Mesenchymal stem cell (in vitro differentiated cells and primary cell): ENCODE measurements at regions not wholly inside any gene's neighbourhood (a gene's known extent, or its start where the extent isn't known, plus 50 kb on each side); places are given as distances from the start of the nearest gene placed in this dataset.

ENCODE experiments used
- DNase-seq: peaks from one replicate; pipeline ENCODE4 v3.0.0-alpha.2; 2013
- H2AFZ ChIP-seq: one replicate; pipeline ENCODE4 v1.6.1; 2013; ENCODE audit warnings: low read depth, mild to moderate bottlenecking, control low read depth, inconsistent platforms, low read length, moderate library complexity
- H2AK5ac ChIP-seq: 2 replicates; pipeline ENCODE4 v1.6.1; 2013; ENCODE audit warnings: low read length, moderate library complexity, mild to moderate bottlenecking, inconsistent platforms; ENCODE audit not compliant: severe bottlenecking
- H2BK120ac ChIP-seq: one replicate; pipeline ENCODE4 v1.6.1; 2013; ENCODE audit warnings: low read depth, mild to moderate bottlenecking, inconsistent platforms, low read length, moderate library complexity
- H2BK12ac ChIP-seq, 2 experiments: one replicate each; pipeline ENCODE4 v1.6.1; 2013; ENCODE audit warnings: inconsistent platforms in 2 of 2, low read length in 2 of 2, mild to moderate bottlenecking in 2 of 2, moderate library complexity in 2 of 2, control low read depth in 1 of 2
- H2BK15ac ChIP-seq: one replicate; pipeline ENCODE4 v1.6.1; 2013; ENCODE audit warnings: mild to moderate bottlenecking, low read depth, inconsistent platforms; ENCODE audit not compliant: poor library complexity, severe bottlenecking
- H2BK5ac ChIP-seq: 2 replicates; pipeline ENCODE4 v1.6.1; 2013; ENCODE audit warnings: low read depth, mild to moderate bottlenecking, low read length, control low read depth, inconsistent platforms; ENCODE audit not compliant: poor library complexity, severe bottlenecking
- H3K14ac ChIP-seq, 2 experiments: one replicate each; pipeline ENCODE4 v1.6.1; 2013; ENCODE audit warnings: inconsistent platforms in 2 of 2, low read length in 2 of 2, control low read depth in 1 of 2, mild to moderate bottlenecking in 1 of 2, moderate library complexity in 1 of 2
- H3K18ac ChIP-seq, 2 experiments: one replicate each; pipeline ENCODE4 v1.6.1; 2013; ENCODE audit warnings: inconsistent platforms in 2 of 2, low read length in 2 of 2, control low read depth in 1 of 2, low read depth in 1 of 2, mild to moderate bottlenecking in 1 of 2
- H3K23ac ChIP-seq, 2 experiments: one replicate each; pipeline ENCODE4 v1.6.1; 2013; ENCODE audit warnings: inconsistent platforms in 2 of 2, low read length in 2 of 2, mild to moderate bottlenecking in 2 of 2, moderate library complexity in 2 of 2, control low read depth in 1 of 2
- H3K27ac ChIP-seq: 2 replicates; pipeline ENCODE4 v1.5.1; 2013; ENCODE audit warnings: mild to moderate bottlenecking, moderate library complexity, low read length, control low read depth, inconsistent platforms; ENCODE audit not compliant: poor library complexity, severe bottlenecking
- H3K27me3 ChIP-seq, 2 experiments: 2 replicates each; pipeline versions ENCODE4 v1.6.1 to v1.7.0; 2013; ENCODE audit warnings: low read length in 2 of 2, mild to moderate bottlenecking in 2 of 2, moderate library complexity in 2 of 2, control low read depth in 1 of 2, inconsistent platforms in 1 of 2; ENCODE audit not compliant: control insufficient read depth in 1 of 2, insufficient read depth in 1 of 2
- H3K36me3 ChIP-seq, 2 experiments: 2 replicates each; pipeline versions ENCODE4 v1.6.1 to v1.7.0; 2013; ENCODE audit warnings: low read length in 2 of 2, control low read depth in 1 of 2, inconsistent platforms in 1 of 2, low read depth in 1 of 2, mild to moderate bottlenecking in 1 of 2; ENCODE audit not compliant: insufficient read depth in 2 of 2, control insufficient read depth in 1 of 2
- H3K4ac ChIP-seq, 2 experiments: one replicate each; pipeline ENCODE4 v1.6.1; 2013; ENCODE audit warnings: inconsistent platforms in 2 of 2, low read length in 2 of 2, mild to moderate bottlenecking in 2 of 2, moderate library complexity in 2 of 2, control low read depth in 1 of 2, low read depth in 1 of 2
- H3K4me1 ChIP-seq: 2 replicates; pipeline ENCODE4 v1.6.1; 2013; ENCODE audit warnings: low read depth, low read length, control low read depth; ENCODE audit not compliant: control insufficient read depth, insufficient read depth
- H3K4me2 ChIP-seq: 2 replicates; pipeline ENCODE4 v1.6.1; 2013; ENCODE audit warnings: low read length, mild to moderate bottlenecking, inconsistent platforms; ENCODE audit not compliant: poor library complexity, severe bottlenecking
- H3K4me3 ChIP-seq, 2 experiments: 2 replicates each; pipeline versions ENCODE4 v1.5.1 to v1.7.0; 2013; ENCODE audit warnings: low read length in 2 of 2, mild to moderate bottlenecking in 2 of 2, control low read depth in 1 of 2, low read depth in 1 of 2; ENCODE audit not compliant: insufficient read depth in 1 of 2
- H3K79me1 ChIP-seq: replicated peaks from 2 replicates; pipeline ENCODE4 v1.6.1; 2013; ENCODE audit warnings: mild to moderate bottlenecking, control low read depth, low read length, inconsistent platforms; ENCODE audit not compliant: poor library complexity, severe bottlenecking
- H3K9ac ChIP-seq: 2 replicates; pipeline ENCODE4 v1.7.0; 2013; ENCODE audit warnings: mild to moderate bottlenecking, low read length, moderate library complexity
- H3K9me3 ChIP-seq: 2 replicates; pipeline ENCODE4 v1.7.0; 2013; ENCODE audit warnings: mild to moderate bottlenecking, low read length; ENCODE audit not compliant: control insufficient read depth
- H4K8ac ChIP-seq: one replicate; pipeline ENCODE4 v1.6.1; 2013; ENCODE audit warnings: inconsistent platforms, mild to moderate bottlenecking, low read length, moderate library complexity
- H4K91ac ChIP-seq: one replicate; pipeline ENCODE4 v1.6.1; 2013; ENCODE audit warnings: mild to moderate bottlenecking, low read length, inconsistent platforms
- WGBS: methylation state at CpG from one replicate; pipeline ENCODE4 v1.1.7; 2013; ENCODE audit warnings: mixed read lengths; 5-methylcytosine and 5-hydroxymethylcytosine counted together

- Histone ChIP-seq H3K4ac (no peak overlapping the region), H4K8ac (no peak overlapping the region), H2AFZ (no peak overlapping the region), H3K23ac (no peak overlapping the region), H2BK15ac (no peak overlapping the region), H3K18ac (no peak overlapping the region), H3K36me3 (no peaks in the 10 kb centered on the region), H3K27me3 (no peaks in the 10 kb centered on the region), H4K91ac (no peak overlapping the region), H2AK5ac (no peak overlapping the region), H3K9ac (no peak overlapping the region), H3K27ac (no peak overlapping the region), H3K4me3 (no peak overlapping the region), H2BK5ac (no peak overlapping the region), H3K14ac (no peak overlapping the region), H2BK12ac (no peak overlapping the region), H3K4me2 (no peak overlapping the region), H3K79me1 (no peaks in the 10 kb centered on the region), H3K9me3 (no peaks in the 10 kb centered on the region), H3K4me1 (peaks cover 2% of the 10 kb centered on the region), H2BK120ac (no peak overlapping the region)
- DNase-seq: no peak
- WGBS: 89% methylated on average over 3 of the region's 3 CpGs
These were observed 322.9 kb upstream of the RPS23 start for GRCh38 chr5:82601077-82601476.

- Histone ChIP-seq H3K23ac (no peak overlapping the region), H3K36me3 (no peaks in the 10 kb centered on the region), H2AK5ac (no peak overlapping the region), H2BK120ac (no peak overlapping the region), H2BK5ac (no peak overlapping the region), H3K18ac (no peak overlapping the region), H3K27ac (no peak overlapping the region), H2BK12ac (no peak overlapping the region), H3K4me3 (no peak overlapping the region), H2AFZ (no peak overlapping the region), H4K8ac (no peak overlapping the region), H3K4me2 (no peak overlapping the region), H3K79me1 (no peaks in the 10 kb centered on the region), H3K9ac (no peak overlapping the region), H3K27me3 (no peaks in the 10 kb centered on the region), H3K4me1 (no peaks in the 10 kb centered on the region), H2BK15ac (no peak overlapping the region), H4K91ac (no peak overlapping the region), H3K9me3 (no peaks in the 10 kb centered on the region), H3K14ac (no peak overlapping the region), H3K4ac (no peak overlapping the region)
- DNase-seq: no peak
- 50% methylated on average over 1 of the region's 1 CpG for WGBS
These were observed 321.5 kb upstream of the RPS23 start for GRCh38 chr5:82599692-82600091.

- H2BK120ac ChIP-seq: no peak overlapping the region
- H3K27me3 ChIP-seq: no peaks in the 10 kb centered on the region
- no peak overlapping the region for H4K8ac ChIP-seq
- H3K9me3 ChIP-seq: no peaks in the 10 kb centered on the region
- H3K14ac ChIP-seq: no peak overlapping the region
- H3K18ac ChIP-seq: no peak overlapping the region
- H2BK5ac ChIP-seq: no peak overlapping the region
- H2BK15ac ChIP-seq: no peak overlapping the region
- no peak overlapping the region for H2AFZ ChIP-seq
- no peak overlapping the region for H3K4me3 ChIP-seq
- no CpG with 5 or more reads among the region's 1 CpG for WGBS
- H3K4ac ChIP-seq: no peak overlapping the region
- H2AK5ac ChIP-seq: no peak overlapping the region
- H3K23ac ChIP-seq: no peak overlapping the region
- no peak overlapping the region for H3K4me2 ChIP-seq
- no peaks in the 10 kb centered on the region for H3K4me1 ChIP-seq
- no peak overlapping the region for H2BK12ac ChIP-seq
- H3K36me3 ChIP-seq: no peaks in the 10 kb centered on the region
- DNase-seq: no peak
- H3K9ac ChIP-seq: no peak overlapping the region
- H3K79me1 ChIP-seq: no peaks in the 10 kb centered on the region
- no peak overlapping the region for H4K91ac ChIP-seq
- H3K27ac ChIP-seq: no peak overlapping the region
These were observed 320.9 kb upstream of the RPS23 start for GRCh38 chr5:82599030-82599429.

GRCh38 chr5:82597437-82597836 lies 319.3 kb upstream of the RPS23 start:
- H2AK5ac ChIP-seq: no peak overlapping the region
- no peaks in the 10 kb centered on the region for H3K36me3 ChIP-seq
- H2BK120ac ChIP-seq: no peak overlapping the region
- H3K79me1 ChIP-seq: no peaks in the 10 kb centered on the region
- no peak overlapping the region for H4K91ac ChIP-seq
- H3K4me2 ChIP-seq: no peak overlapping the region
- H3K14ac ChIP-seq: no peak overlapping the region
- no peak overlapping the region for H4K8ac ChIP-seq
- no peak overlapping the region for H3K23ac ChIP-seq
- no peak overlapping the region for H2BK5ac ChIP-seq
- no peak overlapping the region for H3K18ac ChIP-seq
- no peak overlapping the region for H2BK12ac ChIP-seq
- no peak overlapping the region for H3K27ac ChIP-seq
- H3K9ac ChIP-seq: no peak overlapping the region
- H3K27me3 ChIP-seq: no peaks in the 10 kb centered on the region
- no peak overlapping the region for H2AFZ ChIP-seq
- H3K4me3 ChIP-seq: no peak overlapping the region
- H2BK15ac ChIP-seq: no peak overlapping the region
- H3K4me1 ChIP-seq: no peaks in the 10 kb centered on the region
- DNase-seq: no peak
- no peak overlapping the region for H3K4ac ChIP-seq
- H3K9me3 ChIP-seq: no peaks in the 10 kb centered on the region
